IPS-18a (cell line): ENCODE measurements at regions not wholly inside any gene's neighbourhood (a gene's known extent, or its start where the extent isn't known, plus 50 kb on each side); places are given as distances from the start of the nearest gene placed in this dataset.

Source experiments
- H3K27ac ChIP-seq: one replicate; pipeline ENCODE4 v1.5.1; 2013; ENCODE audit warnings: low read length
- H3K27me3 ChIP-seq: one replicate; pipeline ENCODE4 v1.6.1; 2013; ENCODE audit warnings: mild to moderate bottlenecking, low read length; ENCODE audit not compliant: control insufficient read depth, insufficient read depth
- H3K36me3 ChIP-seq: one replicate; pipeline ENCODE4 v1.6.1; 2013; ENCODE audit warnings: low read depth, low read length; ENCODE audit not compliant: control insufficient read depth
- H3K4me1 ChIP-seq: one replicate; pipeline ENCODE4 v1.6.1; 2013; ENCODE audit warnings: low read depth, low read length; ENCODE audit not compliant: control insufficient read depth
- H3K4me3 ChIP-seq: one replicate; pipeline ENCODE4 v1.5.1; 2013; ENCODE audit warnings: low read length
- H3K9ac ChIP-seq: one replicate; pipeline ENCODE4 v1.6.1; 2013; ENCODE audit warnings: mild to moderate bottlenecking, low read length, moderate library complexity
- H3K9me3 ChIP-seq: one replicate; pipeline ENCODE4 v1.6.1; 2013; ENCODE audit warnings: low read depth, low read length; ENCODE audit not compliant: control insufficient read depth

DNA sequence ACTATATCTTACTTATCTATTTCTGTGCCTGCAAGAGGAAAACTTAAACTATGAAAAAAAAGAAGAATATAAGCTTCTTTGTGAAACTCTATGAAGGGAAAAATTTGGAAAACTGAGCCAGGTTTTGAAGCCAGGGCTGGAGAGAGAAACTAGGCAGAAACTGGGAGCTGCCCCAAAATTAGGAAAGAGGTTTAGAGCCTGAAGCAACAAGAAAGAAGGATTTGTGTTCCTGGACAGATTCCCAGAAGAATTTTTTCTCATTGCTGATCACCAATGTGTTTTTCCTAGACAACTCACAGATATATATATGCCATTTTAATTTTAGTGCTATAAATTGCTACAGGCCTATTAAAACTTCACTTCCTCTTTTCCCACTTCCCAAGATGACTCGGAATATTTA lies 245.0 kb upstream of the GEMIN8 start:
- Histone ChIP-seq H3K36me3 (no peaks in the 10 kb centered on the region), H3K4me3 (no peak overlapping the region), H3K4me1 (no peaks in the 10 kb centered on the region), H3K9ac (no peak overlapping the region), H3K9me3 (no peaks in the 10 kb centered on the region), H3K27me3 (no peaks in the 10 kb centered on the region), H3K27ac (no peak overlapping the region)

DNA sequence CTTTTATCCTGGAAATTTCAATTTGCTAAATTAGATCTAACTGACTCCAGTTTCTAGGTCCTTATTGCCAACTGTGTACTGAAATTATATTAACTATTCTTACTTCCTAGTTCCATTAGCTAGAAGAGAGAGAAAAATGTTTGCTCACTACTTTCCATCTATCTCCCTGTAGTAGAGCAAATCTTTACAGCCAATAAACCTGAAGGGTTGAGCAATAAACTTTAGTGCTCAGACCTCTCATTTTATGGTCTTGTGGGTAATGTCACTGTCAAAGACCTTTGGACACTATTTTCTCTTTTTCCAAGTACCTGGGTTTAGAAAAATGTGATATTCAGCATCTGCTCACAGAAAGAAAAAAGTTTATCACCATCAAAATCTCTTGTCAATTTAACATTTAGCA lies 237.5 kb upstream of the GEMIN8 start:
- H3K36me3 ChIP-seq, result no peaks in the 10 kb centered on the region
- no peak overlapping the region for H3K9ac ChIP-seq
- H3K27ac ChIP-seq, result no peak overlapping the region
- no peaks in the 10 kb centered on the region for H3K9me3 ChIP-seq
- H3K27me3 ChIP-seq, result no peaks in the 10 kb centered on the region
- no peaks in the 10 kb centered on the region for H3K4me1 ChIP-seq
- no peak overlapping the region for H3K4me3 ChIP-seq

DNA sequence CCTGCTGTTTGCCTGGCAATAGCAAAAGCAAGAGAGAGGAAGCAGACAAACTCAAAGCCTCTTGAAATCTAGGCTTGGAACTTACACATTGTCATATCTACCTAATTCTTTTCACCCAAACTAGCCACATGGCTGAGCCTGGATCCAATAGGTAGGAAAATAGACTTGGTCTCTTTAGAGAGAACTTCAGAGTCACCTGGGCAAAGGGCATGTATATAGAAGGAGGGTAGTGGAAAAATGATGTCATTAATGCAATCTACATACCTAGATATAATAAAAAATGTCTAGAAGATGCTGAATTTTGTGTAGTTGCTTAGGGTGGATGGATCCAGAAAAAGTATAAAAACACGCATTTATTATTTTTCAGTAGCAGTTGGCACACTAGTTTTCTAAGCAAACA lies 237.0 kb upstream of the GEMIN8 start:
- H3K4me3 ChIP-seq, result no peak overlapping the region
- no peak overlapping the region for H3K27ac ChIP-seq
- H3K9me3 ChIP-seq, result no peaks in the 10 kb centered on the region
- no peaks in the 10 kb centered on the region for H3K27me3 ChIP-seq
- no peaks in the 10 kb centered on the region for H3K4me1 ChIP-seq
- no peak overlapping the region for H3K9ac ChIP-seq
- H3K36me3 ChIP-seq, result no peaks in the 10 kb centered on the region

DNA sequence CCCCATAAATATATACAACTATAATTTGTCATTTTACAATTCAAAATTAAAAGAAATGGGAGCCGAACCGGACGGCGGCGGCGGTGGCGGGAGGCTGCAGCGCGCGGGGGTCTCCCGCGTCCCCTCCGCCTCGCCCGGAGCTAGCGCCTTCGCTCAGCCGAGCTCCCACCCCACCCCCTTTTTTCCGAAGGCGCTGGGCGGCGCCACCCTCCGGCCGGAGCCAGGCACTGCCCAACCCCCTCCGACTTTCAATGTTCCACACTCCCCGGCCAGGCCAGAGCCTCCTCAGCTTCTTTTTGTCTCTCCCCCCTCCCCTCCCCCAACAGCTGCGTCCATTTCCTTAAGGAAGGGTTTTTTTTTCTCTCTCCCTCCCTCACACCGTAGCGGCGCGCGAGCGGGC lies 214.1 kb upstream of the GEMIN8 start:
- no peak overlapping the region for H3K9ac ChIP-seq
- no peaks in the 10 kb centered on the region for H3K36me3 ChIP-seq
- H3K27ac ChIP-seq, result no peak overlapping the region
- no peaks in the 10 kb centered on the region for H3K9me3 ChIP-seq
- H3K4me3 ChIP-seq, result no peak overlapping the region
- H3K27me3 ChIP-seq, result no peaks in the 10 kb centered on the region
- H3K4me1 ChIP-seq, result no peaks in the 10 kb centered on the region

DNA sequence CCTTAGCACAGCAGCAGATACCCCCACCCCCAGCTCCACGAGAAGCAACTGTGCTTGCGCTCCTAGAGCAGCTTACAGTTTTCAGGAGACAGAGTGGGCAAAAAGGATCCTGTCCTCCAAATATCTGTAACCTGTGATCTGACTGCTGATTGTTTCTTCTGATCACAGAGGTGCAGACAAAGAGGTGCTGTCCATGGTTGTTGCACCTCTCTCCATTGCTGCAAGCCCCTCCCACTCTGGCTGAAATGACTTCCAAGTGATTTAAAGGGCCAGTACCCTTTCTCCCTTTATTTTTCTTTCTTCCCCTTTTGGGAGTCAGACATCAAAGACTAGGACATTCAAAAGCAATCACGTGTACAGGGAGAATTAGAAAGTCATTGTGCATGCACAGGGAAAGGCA lies 205.3 kb upstream of the GEMIN8 start:
- Histone ChIP-seq H3K4me1 (no peaks in the 10 kb centered on the region), H3K27me3 (no peaks in the 10 kb centered on the region), H3K9me3 (no peaks in the 10 kb centered on the region), H3K36me3 (no peaks in the 10 kb centered on the region), H3K4me3 (no peak overlapping the region), H3K27ac (no peak overlapping the region), H3K9ac (no peak overlapping the region)

DNA sequence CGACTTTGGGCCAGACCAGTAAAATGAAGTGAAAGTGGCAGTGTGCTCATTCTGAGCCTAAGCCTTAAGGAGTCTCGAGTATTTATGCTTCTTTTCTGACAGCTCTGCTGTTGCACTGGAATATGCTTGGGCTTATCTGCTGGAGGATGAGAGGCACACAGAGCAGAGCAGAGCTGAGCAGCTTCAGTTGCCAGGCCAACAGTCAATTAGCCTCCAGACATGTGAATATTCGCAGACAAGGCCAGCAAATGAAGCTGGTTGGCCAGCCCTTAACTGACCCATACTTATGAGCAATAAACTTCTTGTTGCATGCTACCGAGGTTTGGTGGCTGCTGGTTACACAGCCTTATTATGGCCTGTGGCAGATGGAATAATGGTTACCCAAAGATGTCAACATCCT lies 203.0 kb upstream of the GEMIN8 start:
- no peak overlapping the region for H3K9ac ChIP-seq
- no peaks in the 10 kb centered on the region for H3K4me1 ChIP-seq
- no peaks in the 10 kb centered on the region for H3K9me3 ChIP-seq
- H3K4me3 ChIP-seq, result no peak overlapping the region
- H3K27me3 ChIP-seq, result no peaks in the 10 kb centered on the region
- H3K27ac ChIP-seq, result no peak overlapping the region
- no peaks in the 10 kb centered on the region for H3K36me3 ChIP-seq

DNA sequence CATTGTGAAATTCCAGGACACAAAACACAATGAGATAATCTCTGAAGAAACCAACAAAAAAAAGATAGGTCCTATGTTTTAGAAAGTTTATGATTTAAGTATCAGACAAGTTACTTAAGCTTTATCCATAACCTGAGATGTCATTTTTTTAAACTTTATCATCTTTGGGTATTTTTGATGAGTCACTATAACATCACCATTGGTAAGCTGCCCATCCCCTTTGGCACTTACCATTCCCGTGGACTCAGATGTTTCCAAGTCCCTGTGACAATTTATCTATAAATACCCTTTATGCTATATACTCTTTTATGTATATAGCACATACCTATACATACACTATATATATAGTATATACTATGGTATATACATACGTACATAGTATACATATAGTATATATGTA lies 198.9 kb upstream of the GEMIN8 start:
- H3K9me3 ChIP-seq, result no peaks in the 10 kb centered on the region
- H3K4me3 ChIP-seq, result no peak overlapping the region
- H3K36me3 ChIP-seq, result no peaks in the 10 kb centered on the region
- H3K27ac ChIP-seq, result no peak overlapping the region
- H3K27me3 ChIP-seq, result no peaks in the 10 kb centered on the region
- H3K9ac ChIP-seq, result no peak overlapping the region
- H3K4me1 ChIP-seq, result no peaks in the 10 kb centered on the region

DNA sequence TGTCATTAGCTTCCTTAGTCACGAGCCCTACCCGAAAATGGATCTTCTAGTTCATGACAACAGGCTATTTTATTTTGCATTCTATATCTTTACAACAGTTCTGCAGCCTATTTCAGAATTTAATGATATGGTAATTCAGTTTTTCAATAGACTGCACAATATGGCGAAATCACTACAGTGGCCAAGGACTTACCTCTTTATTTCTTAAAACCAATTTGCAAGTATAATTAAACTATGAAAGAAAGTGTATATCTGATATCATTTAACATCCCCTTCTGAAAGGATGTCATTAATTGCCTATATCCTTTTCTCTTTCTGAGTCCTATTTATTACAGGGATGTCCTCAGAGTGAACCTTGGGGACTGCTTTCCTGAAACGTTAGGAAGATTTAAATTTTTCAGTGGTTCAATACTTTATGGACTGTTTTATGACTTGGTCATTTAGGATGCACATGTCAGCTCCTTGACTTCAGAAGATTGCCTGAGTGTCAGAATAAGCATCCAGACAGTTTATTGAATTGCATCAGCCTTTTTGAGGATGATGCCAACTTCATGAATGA lies 190.8 kb upstream of the GEMIN8 start:
- H3K4me3 ChIP-seq, result no peak overlapping the region
- no peaks in the 10 kb centered on the region for H3K9me3 ChIP-seq
- no peak overlapping the region for H3K27ac ChIP-seq
- no peak overlapping the region for H3K9ac ChIP-seq
- H3K27me3 ChIP-seq, result no peaks in the 10 kb centered on the region
- no peaks in the 10 kb centered on the region for H3K4me1 ChIP-seq
- H3K36me3 ChIP-seq, result no peaks in the 10 kb centered on the region

DNA sequence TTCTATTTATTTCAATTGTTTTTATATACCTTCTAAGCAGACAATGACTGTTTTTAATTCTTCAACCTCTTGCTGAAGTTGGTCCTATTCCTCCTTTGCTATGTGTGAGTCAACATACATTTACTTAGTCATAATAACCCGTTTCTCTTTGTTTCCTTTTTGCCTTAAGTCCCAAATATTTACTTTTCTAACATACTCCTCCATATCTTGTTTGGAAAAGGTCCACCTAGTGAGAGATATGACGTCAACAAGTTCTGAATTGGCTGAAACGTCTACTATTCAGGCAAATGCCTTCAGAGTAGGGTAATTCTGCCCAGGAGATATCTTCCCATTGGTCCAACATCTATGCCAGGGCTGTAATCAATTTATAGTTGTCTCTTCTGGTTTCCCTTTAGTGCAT lies 179.3 kb upstream of the GEMIN8 start:
- H3K4me3 ChIP-seq, result no peak overlapping the region
- no peak overlapping the region for H3K9ac ChIP-seq
- no peaks in the 10 kb centered on the region for H3K9me3 ChIP-seq
- H3K27ac ChIP-seq, result no peak overlapping the region
- no peaks in the 10 kb centered on the region for H3K4me1 ChIP-seq
- H3K27me3 ChIP-seq, result no peaks in the 10 kb centered on the region
- H3K36me3 ChIP-seq, result no peaks in the 10 kb centered on the region

DNA sequence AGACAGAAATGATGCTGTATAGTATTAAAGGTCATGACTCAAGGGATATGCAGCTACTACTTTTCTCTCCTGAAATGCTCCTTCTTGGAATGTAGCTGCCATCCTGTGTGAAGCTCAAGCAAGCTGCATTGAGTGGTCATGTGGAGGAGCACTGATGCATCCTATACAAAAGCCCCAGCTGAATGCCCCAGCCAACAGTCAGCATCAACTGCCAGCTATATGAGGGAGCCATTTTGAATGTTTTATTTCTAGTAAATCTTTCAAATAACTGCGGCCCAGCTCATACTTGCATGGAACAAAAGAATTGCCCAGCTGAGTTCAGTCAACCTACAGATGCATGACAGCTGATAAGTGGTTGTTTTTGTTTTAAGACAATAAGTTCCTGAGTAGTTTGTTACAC lies 165.0 kb upstream of the GEMIN8 start:
- H3K4me1 ChIP-seq, result peaks cover 6% of the 10 kb centered on the region
- no peak overlapping the region for H3K9ac ChIP-seq
- H3K27me3 ChIP-seq, result no peaks in the 10 kb centered on the region
- no peaks in the 10 kb centered on the region for H3K36me3 ChIP-seq
- H3K4me3 ChIP-seq, result no peak overlapping the region
- H3K9me3 ChIP-seq, result no peaks in the 10 kb centered on the region
- no peak overlapping the region for H3K27ac ChIP-seq

DNA sequence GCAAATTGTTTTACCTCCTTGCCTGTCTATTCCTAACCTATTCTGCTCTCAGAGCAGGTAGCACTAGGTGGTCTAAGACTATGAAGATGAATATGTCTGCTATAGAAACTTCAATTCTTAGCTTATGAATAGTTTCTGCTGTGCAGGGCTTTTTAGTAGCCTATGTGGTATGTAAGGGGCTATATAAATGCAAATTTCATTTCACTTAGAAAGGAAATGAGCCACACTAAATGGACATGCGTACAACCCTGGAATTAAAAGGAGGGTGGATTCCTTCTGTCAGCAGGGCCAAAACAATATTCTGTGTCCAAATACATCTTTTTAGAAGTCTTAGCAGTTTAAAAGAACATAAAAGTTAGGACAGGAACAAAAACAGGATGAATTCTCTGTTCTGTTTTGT lies 163.9 kb upstream of the GEMIN8 start:
- no peaks in the 10 kb centered on the region for H3K27me3 ChIP-seq
- H3K4me3 ChIP-seq, result no peak overlapping the region
- no peak overlapping the region for H3K27ac ChIP-seq
- no peaks in the 10 kb centered on the region for H3K9me3 ChIP-seq
- H3K4me1 ChIP-seq, result peaks cover 6% of the 10 kb centered on the region
- H3K36me3 ChIP-seq, result no peaks in the 10 kb centered on the region
- no peak overlapping the region for H3K9ac ChIP-seq

DNA sequence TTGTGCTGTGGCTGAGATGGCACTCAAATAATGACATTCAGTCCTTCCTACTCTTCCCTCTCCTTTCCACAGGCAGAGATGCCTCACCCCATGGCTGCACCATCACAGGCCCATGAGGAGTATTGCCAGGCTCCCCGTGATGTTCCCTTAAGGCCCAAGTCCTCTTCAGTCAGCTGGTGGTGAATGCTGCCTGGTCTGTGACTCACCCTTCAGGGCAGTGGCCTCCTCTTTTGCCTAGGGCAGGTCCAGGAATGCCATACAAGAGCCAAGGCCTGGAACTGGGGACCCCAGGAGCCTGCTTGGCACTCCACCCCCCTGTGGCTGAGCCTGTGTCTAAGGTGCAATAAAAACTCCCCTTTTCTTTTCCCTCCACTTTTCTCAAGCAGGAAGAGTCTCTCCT lies 144.2 kb upstream of the GEMIN8 start:
- Histone ChIP-seq H3K4me3 (no peak overlapping the region), H3K27me3 (no peaks in the 10 kb centered on the region), H3K9ac (no peak overlapping the region), H3K9me3 (no peaks in the 10 kb centered on the region), H3K4me1 (no peaks in the 10 kb centered on the region), H3K27ac (no peak overlapping the region), H3K36me3 (no peaks in the 10 kb centered on the region)
